ENCODE measurements at regions not wholly inside any gene's neighbourhood (a gene's known extent, or its start where the extent isn't known, plus 50 kb on each side); places are given as distances from the start of the nearest gene placed in this dataset.
"Not testable (repeated sequence)": the region's sequence is repeated elsewhere in the genome, so short reads cannot be mapped to it uniquely, and the experiment has no call there.

DNA sequence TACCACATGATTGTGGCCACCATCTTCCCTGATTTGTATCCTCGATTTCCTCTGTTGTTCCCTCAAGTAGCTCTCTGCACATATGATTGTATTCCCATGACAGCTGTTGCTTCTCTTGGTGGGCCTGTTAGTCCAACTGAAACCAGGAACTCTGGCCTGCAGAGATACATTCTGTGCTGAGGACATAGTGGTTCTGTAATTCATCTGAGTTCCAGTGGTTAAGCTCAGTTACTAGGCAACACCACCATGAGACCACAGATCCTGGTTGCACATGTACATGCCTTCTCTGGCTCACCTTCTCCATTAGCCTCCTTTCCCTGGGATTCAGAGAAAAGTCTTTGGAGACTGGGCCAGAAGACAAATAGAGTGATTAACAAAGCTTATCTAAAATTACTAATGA lies 172.1 kb upstream of the SLC7A11 start:
- DNase-seq: no peak

DNA sequence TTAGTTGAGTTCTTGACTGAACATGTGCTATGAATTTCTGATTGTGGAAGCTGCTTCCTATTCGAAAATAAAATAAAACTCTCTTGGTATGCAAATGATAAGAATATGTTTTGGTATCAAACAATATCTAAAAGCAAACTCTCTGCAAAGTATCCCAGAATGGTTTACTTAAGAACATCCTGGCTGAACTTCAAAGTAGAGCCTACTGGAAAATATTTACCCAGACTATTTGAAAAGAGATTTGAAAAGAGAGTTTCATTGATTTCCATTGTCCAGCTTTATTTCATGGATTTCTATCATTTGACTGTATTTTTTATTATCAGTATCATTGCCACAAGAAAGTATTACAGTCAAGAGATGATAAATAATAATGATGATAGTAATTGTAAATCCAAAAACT lies 171.1 kb upstream of the SLC7A11 start:
- DNase-seq: no peak

DNA sequence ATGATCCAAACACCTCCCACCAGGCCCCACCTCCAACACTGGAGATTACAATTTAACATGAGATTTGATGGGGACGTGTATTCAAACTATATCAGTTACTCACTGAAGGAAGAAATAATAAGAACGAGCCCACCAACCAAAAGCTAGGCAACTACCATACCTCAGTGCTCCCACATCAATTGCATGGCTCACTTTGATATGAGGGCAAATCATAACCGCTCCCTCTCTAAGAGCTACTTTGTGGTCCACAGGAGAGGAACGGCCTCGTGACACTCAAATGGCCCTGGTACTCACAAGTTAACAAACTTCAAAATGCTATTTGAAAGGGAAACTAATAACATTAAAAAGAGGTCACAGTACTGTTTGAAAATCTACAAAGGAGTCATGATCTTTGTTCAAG lies 170.7 kb upstream of the SLC7A11 start:
- no peak for DNase-seq

DNA sequence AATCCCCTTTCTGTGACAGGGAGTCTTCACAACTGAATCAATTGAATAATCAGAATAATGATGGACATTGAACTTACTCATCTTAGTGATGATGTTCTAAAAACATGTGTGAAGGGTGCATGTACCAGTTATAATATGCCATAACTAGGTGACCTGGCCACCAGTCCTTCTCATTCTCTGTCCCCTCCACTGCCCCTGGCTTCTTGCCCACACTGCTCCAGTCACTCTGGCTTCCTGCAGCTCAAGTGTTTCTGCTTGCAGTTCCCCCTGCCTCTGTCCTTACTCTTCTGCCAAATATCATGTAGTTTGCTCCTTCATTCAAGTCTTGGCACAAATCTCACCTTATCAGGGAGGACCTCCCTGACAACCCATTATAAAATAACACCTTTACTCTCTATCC lies 168.1 kb upstream of the SLC7A11 start:
- no peak for DNase-seq

DNA sequence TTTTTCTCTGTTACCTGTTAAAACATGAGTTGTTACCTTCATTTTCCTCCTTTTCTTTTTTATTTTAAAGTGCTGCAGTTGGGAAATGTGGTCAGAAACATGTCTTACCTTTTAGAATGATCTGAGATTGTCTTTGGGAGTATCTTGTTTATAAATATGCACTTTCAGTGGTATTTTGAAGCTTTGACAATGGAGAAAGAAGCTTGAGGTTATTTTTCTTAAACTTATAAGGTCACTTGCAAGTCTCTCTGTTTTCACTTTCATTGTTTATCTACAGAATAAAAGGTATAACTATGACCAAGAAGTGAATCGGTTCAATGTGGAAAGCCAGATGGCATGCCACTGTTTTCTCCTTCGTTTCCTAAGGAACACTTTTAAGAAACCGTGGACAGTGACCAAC lies 167.5 kb upstream of the SLC7A11 start:
- DNase-seq: no peak

DNA sequence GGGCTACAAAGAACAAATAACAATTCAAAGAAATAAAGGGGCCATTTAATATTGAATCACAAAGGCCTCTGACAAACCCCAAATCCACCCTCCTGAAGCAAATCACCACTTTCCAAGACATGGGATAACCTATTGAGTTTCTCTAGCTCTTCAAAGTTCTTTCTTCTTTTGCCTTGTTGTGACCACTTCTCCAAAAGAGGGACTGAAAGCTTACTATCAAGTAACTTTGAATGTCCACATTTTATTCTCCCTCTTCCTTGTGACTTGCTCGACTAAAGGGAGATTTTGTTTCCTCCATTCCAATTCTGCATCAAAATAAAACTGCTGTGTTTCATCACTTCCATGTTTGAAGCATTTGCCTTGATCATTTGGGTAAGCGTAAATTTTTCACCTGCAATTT lies 166.6 kb upstream of the SLC7A11 start:
- DNase-seq: no peak

DNA sequence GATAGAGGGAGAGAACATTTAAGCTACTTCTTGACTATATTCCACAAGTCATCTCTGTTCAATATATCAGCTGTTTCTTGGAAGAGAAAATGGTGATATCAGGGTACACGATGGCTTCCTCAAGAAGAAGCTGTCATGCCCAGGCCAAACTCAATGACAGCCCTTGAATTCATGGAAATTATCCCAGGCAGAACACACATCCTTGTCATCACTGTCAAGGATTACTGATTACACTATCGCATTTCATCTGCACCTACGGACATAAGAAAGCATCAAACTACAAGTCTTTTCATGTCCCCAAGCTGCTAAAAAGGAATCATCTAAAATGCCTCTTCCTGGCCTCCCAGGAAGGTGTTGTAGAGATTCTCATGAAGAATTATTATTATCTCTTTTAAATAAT lies 165.2 kb upstream of the SLC7A11 start:
- no peak for DNase-seq

DNA sequence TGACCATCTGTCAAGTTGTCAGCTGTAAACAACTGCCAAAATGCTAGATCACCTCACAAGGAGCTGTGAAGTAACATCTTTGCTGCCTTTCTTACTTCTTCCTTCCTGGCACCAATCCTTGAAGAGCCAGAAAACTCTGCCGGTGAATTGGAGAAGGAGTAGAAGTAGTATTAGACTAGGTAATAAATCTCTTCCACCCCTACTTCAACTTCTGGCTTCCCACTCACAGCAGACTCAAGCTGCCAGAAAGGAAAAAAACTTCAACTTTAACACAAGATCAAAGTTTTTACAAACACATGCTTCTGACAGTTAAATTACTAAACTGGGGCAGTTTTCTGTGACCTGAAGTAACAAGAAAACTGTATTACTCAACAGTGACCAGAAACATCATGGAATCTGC lies 164.7 kb upstream of the SLC7A11 start:
- no peak for DNase-seq

DNA sequence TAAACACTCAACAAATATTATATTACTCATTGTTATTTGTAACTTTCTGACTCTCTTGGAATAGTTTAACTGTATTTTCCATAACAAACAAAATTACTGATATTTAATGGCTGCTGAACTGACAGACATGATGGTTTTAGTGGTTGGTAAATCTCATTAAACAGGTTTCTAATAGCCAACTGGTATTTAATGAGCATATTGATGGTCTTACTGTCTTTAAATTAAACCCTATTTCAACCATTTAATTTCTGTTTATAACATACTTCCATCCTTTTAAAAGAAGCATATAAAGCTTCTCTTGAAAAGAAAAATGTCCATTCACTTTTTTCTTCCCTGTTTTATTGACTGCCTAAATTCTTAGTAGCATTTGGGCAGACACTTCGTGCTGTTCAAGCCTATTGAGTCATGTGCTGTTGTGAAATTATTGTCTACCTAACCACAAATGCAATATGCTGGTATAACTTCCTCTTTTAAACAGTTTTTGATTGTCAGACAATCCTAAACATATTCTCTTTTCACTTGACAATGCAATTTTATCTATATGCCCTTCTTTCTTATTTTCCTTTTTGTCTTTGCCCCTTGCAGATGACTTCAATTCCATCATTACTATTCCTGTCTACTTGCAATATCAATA lies 163.9 kb upstream of the SLC7A11 start:
- DNase-seq: no peak

DNA sequence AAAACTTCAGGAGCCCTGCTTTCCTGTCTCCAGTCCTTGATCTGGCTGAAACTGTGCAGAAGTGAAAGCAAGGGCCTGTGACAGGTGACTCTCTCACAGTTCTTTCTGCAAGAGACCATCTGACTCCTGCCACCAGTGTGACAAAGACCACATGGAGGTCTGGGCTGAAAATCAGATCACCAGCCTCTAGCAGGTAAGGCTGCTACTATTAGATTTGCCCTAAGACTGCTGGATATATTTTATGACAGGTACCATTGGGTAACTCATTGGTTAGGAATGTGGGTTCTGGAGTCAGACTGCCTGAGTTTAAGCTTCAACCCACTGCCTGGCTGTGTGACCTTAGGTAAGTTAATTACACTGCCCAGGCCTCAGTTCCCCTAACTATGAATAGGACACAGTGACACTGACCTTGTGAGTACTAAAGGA lies 163.3 kb upstream of the SLC7A11 start:
- no peak for DNase-seq

DNA sequence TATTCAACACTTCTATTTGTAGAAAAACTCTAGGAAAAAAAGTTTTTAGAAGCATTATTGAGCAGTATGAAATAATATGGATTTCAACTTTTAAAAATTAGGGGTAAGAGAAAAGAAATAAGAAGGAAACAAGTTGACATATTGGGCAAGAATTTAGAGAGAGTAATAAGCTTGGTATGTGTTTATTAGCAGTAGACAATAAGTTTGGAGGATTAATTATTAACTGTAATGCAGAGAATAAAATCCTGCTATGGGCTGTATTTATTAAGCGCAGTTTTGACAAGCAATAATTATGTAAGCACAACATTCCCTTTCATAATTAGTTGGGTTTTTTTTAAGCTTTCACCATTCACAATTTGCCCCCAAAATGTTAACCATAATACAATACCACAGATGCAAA lies 162.7 kb upstream of the SLC7A11 start:
- no peak for DNase-seq

DNA sequence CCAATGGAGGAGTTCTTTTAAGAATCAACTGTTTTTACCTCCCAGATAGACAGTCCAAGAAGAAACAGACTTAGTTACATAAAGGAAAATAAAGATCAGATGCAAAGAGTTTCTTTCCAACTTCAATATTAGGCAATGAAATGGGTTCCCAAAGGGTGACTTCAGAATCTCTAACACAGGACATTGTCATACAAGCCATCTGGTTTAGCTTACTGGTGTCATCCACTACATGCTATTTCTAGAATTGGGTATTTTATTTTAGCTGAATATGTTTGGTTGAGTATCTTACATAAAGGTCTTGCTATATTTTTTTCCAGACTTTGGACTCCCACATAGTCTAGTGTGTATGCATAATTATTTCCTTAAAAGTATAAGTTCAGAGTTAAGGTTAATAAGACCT lies 162.1 kb upstream of the SLC7A11 start:
- DNase-seq: no peak

DNA sequence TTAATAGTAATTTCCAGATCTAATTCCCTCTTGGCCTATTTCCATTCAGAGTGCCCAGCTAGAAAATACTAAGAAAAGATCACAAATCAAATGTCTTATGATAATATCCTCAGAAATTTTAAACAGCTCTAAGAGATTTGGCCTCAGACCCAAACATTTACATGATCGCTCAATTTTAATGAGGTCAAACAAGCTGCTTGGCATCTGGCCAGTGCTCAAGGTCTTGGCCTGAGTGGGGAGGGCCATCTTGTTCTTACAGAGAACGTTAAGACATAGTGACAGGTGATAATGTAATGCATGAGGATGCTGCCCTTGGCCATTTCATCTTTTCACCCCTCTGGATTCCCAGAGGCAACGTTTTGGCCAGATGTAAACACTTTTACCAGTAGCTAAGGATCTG lies 159.2 kb upstream of the SLC7A11 start:
- no peak for DNase-seq

DNA sequence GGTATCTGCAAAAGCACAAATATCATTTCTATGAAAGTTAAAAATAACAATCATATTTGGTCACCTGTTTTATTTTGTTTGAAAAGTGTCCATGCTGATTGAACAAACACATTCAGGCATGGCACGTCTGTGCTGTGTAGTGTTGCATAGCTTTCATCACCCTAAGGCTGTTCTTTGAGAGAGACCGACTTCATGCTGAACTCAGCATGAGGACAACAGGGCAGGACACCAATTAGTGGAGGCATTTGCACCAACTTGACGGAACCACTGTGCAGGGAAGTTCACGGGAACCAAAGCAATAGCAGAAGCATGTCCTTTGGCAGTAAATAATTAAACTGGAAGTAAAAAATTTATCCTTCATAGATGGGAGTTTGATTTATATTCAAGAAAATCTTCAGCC lies 158.4 kb upstream of the SLC7A11 start:
- no peak for DNase-seq

DNA sequence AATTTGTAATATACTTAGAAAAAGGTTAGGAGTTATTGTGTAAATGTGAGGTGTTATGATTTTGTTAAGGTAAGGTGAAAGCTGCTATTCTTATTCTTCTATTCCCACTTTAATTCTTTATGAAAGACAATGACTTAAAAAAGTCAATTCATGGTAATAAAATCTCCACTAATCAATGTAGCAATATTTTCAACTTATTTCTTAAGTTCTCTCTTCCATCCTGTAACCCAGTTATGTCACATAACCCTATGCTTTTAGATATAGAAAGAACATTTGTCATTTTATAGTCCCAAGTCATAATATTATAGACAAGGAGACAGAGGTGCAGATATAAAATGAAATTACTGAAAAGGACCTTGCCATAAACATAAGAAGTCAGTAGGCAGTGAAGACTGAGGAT lies 157.9 kb upstream of the SLC7A11 start:
- no peak for DNase-seq

DNA sequence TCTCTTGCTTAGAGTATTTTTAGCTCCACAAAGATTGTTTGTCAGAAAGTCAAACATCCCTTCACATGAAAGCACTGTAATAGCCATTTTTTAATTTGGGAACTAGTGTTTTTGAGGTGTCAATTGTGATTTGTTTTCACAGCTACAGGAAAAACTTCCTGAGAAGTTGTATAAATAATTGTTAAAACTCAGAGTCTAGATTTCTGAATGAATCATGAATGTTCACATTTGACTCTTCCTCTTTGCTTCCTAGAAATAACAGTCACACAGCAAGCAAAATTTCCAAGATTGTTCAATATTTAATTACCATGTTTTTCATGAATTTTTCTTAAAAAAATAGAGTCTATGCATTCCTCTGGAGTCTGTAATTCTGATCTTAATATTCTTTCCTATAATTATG lies 156.9 kb upstream of the SLC7A11 start:
- no peak for DNase-seq

DNA sequence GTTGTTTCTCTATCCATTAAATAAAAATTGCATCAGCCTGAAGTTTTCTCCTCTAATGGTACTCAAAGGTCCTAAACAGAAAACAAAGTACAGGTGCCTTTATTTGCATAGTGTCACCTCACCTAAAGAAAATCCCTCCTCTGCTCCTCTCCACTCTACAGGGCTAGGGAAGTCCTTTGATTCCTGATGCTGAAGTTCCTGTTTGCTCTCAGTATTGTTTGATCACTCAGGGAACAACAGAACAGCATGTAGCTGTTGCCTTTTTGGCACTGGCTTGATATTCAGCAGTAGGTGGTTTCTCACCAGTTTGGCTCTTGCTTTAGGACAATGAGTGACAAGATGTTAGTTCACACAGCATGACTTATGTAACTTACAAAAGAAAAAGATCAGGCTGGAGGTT lies 156.2 kb upstream of the SLC7A11 start:
- no peak for DNase-seq

DNA sequence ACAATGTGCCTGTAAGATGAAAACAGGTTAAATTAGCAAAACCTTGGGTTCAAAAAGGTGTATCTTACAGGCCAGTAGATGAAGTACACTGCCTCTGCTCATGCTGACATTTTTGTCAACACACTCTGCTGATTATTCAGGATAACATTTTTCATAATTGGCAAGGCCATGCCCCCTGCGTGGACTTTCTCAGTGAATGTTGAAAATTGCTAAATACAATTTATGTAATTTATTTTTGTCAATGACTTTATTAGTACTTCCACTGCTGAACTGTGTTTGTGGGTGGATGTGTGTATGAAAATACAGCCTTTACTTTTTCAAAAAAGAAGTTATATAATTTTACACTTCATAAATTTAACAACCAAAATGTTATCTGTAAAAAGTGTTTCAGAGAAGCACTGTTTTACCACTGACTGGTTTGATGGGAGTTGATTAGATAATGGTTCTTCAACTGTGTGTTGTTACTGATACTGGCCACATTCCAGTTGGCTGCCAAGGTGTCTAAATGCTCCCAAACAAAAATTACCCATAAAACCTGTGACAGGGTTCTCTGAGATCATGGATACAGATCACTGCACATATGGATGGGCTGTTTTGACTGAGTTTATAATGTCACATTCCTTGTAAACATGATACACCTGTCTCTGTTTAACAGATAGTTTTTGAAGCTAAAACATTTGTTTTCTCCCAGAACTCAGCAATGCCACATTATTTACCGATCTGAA lies 151.9 kb upstream of the SLC7A11 start:
- no peak for DNase-seq

DNA sequence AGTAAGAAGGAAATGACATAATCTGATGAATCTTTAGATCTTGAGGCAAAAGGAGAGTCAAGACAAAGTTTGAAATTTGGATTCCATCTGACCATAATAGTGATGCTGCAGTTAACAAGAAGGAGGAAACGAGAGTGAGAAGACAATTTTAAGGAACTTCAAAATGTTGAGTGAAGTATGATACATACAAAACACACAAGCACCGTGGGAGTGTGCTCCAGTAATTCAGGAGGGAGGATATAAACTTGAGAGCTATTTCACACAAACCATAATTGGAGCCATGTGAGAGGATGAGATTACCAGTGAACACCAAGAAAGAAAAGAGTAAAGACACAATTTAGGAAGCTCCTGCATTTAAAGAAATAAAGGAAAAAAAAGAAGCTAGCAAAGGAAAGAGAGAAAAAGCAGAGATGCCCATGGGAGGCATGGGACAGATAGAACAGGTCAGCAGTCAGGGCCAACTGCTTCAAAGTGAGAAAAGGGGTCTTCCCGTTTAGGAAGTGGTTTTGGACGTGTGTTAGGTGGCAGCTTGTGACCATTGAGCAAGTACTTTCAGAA lies 150.7 kb upstream of the SLC7A11 start:
- DNase-seq: no peak

DNA sequence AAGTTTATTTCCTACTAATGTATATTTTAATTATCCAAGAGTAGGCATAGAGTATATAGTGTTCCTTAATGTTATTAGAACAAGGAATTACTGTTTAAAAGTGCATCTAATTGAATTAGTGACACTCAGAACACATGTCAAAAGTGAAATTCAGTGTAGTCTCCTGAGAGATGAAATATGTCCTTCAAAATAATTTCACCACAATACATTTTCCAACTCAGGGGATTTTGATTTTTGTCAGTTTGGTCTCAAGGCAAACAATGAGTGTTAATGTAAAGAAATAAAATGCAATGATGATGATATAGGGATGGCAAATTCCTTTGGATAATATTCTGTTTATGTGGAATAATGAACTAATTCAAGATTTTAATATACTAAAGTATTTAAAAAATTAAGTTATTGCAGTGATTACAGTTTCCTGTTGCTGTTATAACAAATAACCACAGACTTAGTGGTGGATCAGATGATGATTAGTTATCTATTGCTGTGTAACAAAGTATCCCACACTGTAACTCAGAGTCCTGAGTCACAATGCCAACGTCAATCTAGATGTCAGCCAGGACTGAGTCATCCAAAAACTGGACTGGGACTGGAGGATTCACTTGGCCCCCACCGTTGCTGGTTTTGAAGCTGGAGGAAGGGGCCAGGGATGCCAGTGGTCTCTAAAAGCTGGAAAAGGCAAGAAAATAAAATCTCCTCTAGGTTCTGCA lies 148.0 kb upstream of the SLC7A11 start:
- DNase-seq: no peak

DNA sequence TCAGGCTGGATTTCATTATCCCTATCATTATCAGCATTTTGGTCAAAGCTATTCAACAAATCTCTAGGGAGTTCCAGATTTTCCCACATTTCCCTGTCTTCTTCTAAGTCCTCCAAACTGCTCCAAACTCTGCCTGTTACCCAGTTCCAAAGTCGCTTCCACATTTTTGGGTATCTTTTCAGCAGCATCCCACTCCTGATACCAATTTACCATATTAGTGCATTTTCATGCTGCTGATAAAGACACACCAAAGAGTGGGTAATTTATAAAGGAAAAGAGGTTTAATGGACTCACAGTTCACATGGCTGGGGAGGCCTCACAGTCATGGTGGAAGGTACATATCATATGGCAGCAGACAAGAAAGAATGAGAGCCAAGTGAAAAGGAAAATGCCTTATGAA lies 132.8 kb upstream of the SLC7A11 start:
- no peak for DNase-seq

DNA sequence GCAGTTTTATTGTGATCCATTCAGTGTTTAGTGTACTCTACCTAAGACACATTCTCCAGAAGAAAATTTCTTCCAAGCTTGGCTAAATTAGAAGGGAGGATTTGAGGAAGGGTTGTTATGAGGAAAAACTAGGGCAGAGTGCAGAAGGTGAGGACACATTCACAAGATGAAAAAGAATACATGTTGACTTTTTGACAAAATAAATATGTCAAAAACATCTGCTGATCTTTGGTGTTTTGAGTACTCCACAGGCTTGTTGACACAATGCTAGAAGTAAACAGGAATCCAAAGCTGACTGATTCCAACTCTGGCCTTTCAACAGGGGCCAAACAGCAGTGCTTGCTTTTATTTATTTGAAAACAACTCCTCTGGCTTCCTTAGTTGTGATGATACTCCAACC lies 125.8 kb upstream of the SLC7A11 start:
- no peak for DNase-seq

DNA sequence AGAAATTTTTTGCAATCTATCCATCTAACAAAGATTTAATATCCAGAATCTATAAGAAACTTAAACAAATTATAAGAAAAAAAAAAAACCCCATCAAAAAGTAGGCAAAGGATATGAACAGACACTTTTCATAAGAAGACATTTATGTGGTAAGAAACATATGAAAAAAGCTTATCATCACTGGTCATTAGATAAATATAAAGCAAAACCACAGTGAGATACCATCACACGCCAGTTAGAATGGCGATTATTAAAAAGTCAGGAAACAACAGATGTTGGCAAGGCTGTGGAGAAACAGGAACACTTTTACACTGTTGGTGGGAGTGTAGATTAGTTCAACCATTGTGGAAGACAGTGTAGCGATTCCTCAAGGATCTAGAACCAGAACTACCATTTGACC lies 110.3 kb upstream of the SLC7A11 start:
- not testable (repeated sequence) for DNase-seq

DNA sequence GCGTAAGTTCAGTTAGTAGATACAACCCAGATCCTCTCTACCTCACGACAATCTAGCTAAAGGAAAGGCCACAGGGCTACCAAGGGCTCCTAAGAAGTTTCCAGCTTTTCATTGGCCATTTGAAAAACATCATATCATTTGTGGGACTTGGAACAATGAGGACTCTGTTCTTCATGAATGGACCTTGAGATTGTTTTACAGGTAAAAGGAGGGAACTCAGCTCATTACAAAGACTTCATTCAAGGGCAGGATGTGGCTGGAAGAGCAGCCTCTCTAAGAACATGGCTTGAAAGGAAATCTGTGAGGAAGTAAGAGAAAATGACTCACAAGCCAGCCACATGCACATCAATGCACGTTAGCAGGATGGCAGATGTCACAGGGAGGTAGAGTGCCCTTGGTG lies 105.9 kb upstream of the SLC7A11 start:
- no peak for DNase-seq
